DLD1 (cell line): ENCODE measurements at regions not wholly inside any gene's neighbourhood (a gene's known extent, or its start where the extent isn't known, plus 50 kb on each side); places are given as distances from the start of the nearest gene placed in this dataset.

Source experiments
- in situ Hi-C: cut with HindIII; loops from 2 replicates; pipeline ENCODE4 v1.10.0; 2017; ENCODE audit warnings: low sequenced_read_pairs

DNA sequence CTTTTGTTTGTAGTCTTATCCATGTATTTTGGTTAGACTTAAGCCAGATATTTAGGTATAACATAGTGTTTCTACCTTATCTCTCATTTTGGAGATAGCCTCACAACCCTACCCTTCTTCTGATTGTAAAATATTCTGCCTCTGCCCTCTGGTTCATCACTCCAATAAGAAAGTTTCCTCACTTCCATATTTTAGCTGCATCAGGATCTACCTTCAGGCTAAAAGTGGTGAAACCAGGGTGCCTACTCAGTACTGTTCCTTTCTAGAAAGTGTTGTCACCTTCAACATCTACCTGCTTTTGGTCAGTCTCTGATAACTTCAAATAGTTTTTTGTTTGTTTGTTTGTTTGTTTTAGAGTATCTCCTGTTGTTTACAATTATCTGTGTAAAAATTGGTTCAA lies 294.6 kb downstream of the ANXA1 start:
- in situ Hi-C loops, result no loop called here

DNA sequence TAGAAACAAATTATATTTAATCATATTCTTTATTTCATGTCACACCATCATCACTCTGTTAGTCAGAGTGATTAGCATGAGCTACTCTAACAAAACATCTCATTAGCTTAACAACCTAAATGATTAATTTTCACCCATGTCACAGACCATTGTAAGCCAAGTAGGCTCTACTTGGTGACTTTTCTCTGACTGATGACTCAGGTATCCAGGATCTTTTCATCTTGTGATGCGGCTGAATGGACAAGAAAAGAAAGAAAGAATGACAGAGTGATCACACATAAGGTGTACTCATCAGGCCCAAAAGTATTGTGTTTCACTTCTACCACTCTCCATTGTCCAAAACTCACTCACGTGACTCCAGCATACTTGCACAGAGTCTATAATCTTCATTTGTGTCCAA lies 299.3 kb downstream of the ANXA1 start:
- in situ Hi-C loops, result loop anchor here (25.0 kb wide), 1 partner anchor 89 kb away; no protein-coding TSS in a partner anchor

DNA sequence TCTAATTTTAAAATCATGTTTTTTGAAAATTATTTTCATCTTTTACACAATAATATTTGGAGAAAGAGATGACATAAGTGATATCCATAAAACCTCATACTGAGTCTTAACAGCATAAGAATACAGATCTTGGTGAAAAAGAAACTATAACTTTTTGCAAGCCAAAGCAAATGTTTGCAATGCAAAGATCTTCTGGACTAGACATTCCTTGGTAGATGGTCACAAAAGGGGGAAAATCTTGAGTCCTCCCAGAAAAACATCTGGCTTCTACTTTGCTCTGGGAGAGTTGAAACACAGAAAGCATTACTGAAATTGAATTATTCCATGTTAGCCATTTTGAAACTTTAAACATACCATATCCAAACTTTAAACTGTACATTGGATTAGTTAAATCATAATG lies 308.2 kb downstream of the ANXA1 start:
- in situ Hi-C loops, result loop anchor here (25.0 kb wide), 1 partner anchor 98 kb away; no protein-coding TSS in a partner anchor

DNA sequence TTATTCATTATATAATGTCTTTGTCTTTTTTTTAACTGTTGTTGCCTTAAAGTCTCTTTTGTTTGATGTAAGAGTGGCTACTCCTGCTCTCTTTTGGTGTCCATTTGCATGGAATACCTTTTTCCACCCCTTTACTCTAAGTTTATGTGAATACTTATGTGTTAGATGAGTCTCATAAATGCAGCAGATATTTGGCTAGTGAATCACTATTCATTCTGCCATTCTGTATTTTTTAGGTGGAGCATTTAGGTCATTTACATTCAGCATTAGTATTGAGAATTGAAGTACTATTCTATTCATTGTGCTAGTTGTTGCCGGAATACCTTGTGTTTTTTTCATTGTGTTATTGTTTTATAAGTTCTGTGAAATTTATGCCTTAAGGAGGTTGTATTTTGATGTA lies 317.1 kb downstream of the ANXA1 start:
- in situ Hi-C loops, result loop anchor here (25.0 kb wide), 1 partner anchor 106 kb away; no protein-coding TSS in a partner anchor

DNA sequence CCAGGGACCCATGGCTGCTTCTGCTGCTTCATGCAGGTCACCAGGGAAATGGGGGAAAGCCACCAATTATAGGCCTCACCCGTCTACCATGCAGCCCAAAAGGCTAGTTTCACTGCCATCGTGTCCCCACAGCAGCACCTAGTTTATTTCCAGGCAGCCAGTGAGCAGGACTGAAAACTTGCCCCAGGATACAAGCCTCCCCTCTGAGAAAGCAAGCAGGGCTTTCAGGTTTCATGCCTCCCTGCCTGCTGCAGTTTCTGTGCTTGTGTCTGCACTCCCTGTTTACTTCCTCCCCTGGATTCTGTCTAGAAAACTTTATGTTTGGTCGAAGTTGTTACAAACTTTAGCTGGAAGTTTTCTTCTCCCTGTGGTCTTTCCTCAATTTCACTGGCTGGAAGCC lies 319.1 kb downstream of the ANXA1 start:
- in situ Hi-C loops, result loop anchor here (25.0 kb wide), 1 partner anchor 108 kb away; no protein-coding TSS in a partner anchor

DNA sequence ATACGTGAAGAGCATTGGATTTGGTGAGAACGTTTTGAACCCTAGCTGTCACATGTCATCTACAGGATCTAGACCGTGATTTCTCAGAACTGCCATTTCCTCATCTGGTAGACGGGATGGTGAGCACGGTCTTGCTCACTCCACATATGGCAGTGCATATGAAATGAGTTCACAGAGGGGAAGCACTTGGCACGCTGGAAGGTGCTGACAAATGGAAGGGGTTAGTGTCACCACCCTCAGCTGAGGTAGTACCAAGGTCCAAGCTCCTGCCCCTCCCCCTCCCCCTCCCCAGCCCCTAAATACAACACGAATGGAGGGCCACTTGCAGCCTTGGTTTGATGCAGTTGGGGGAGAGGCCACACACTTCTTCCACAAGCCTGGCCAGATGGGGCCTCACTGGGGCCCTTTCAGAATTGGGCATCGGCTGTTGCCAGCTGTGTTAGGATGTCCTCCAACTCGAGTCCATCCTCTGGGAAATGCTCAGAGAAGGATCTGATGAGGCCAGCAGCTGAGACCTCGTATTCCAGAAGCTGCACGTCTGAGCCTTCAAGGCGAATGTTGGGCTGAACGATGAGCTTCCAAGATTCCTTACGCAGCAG lies 322.4 kb downstream of the ANXA1 start:
- in situ Hi-C loops, result loop anchor here (25.0 kb wide), 1 partner anchor 112 kb away; no protein-coding TSS in a partner anchor

DNA sequence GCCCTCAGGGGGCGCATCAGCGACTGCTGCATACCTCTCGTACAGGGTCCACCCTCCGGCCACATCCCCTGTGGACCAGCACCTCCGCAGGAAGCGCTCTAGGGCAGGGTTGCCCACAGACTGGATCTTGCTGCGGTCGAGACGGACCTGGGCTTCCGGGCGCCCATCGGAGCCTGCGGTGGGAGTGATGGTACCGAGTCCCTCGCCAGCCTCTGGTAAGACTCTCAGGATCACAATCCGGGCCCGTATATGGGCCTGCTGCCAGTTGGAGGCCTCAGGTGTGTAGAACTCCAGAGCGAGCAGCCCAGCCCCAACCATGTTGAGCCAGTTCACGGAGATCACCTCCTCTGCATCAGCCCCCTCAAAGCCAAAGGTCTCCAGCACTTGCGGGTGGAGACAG lies 323.0 kb downstream of the ANXA1 start:
- in situ Hi-C loops, result loop anchor here (25.0 kb wide), 1 partner anchor 112 kb away; no protein-coding TSS in a partner anchor

DNA sequence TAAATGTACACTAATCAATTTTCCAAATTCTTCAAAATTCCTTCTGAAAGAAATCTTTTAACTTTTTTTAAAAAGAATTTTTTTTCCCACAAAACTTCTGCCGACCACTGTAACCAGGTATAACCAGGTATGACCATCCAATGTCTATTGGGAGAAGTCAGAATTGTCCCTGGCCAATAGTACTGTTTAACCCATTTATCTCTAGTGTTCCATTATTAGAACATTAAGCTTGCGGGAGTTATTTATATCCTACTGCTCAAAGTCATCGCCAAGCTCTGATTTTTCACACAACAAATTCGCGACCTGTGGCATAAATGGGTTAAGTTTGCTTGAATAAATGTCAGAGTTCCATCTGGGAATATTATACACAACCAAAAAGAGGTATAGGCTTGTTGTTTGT lies 343.2 kb downstream of the ANXA1 start:
- in situ Hi-C loops, result no loop called here

DNA sequence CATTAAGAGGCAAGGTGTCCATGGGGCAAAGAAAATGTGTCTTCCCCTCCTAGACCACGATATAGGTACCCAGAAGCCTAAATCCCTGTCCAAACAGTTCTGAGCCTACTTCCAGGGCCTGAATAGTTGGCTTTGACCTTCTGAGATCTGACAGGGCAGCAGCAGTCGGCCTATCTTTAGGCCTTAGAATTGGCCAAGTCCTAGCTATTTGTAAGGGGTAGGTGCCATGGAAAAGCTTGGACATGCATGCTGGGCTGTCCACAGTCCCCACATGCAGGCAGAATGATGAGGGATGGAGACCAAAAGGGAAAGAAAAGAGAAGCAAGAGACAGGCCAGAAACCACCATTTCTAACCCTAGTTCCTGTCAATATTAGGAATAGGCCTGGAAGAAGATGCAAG lies 346.1 kb downstream of the ANXA1 start:
- in situ Hi-C loops, result no loop called here

DNA sequence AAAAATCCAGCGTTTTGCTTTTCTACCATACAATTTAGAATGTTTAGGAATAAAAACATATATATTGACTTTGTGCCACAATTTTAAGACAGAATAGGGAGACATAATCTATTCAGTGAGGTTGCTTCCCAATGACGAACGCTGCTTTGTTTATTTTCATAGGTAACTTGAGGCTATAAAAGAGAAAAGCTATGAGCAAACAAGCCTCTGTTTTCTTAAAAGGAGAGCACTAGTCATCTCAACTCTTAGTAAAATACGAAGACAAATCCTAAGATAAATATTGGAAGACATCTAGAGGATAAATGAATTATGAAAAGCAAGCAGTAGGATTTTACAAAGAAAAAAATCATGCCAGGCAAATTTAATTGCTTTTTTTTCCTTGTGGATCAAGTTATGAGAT lies 363.6 kb downstream of the ANXA1 start:
- in situ Hi-C loops, result no loop called here

DNA sequence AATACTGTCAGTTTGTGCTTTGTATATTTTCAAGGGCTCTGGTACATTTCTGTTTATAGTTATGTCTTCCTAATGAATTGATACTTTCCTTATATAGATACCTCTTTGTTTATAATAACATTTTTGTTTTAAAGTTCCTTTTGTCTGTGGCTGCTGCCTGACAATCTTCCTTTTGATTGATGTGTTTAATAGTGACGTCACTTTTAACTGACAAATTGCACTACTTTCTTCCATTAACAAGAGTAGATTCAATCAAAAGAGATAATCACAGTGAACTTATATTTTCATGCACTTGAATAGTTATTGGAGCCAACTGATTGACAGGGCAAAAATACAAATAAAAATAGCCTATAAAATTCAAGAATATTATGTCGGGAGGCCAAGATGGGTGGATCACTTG lies 371.7 kb downstream of the ANXA1 start:
- in situ Hi-C loops, result no loop called here

DNA sequence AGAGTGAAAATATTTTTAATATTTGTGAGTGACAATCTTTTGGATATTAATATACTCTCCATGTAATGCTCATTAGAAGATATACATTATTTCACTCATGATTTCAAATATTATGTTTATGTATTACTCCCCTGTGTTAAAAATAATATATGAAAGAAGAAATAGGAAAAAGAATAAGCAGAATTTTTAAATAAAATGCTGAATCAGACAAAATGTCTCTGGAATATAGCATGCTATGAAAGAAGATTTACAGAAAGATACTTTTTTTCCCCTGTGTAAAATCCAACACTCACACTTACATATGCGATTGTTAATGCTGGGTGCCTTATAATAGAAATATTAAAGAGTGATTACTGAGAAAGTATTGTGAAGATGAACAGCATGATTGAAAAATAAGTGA lies 373.7 kb downstream of the ANXA1 start:
- in situ Hi-C loops, result no loop called here

DNA sequence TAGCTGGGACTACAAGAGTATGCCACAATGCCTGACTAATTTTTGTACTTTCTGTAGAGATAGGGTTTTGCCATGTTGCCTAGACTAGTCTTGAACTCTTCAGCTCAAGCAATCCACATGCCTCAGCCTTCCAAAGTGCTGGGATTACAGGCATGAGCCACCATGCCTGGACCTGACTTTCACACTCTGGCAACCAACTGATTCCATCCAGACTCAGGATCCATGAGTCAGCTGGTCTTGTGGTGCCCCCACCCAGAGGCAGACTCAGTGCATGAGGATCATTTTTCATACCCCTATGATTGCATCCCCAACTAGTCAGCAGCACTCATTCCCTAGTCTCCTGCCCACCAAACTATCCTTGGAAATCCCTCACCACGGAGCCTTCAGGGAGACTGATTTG lies 375.9 kb downstream of the ANXA1 start:
- in situ Hi-C loops, result no loop called here

DNA sequence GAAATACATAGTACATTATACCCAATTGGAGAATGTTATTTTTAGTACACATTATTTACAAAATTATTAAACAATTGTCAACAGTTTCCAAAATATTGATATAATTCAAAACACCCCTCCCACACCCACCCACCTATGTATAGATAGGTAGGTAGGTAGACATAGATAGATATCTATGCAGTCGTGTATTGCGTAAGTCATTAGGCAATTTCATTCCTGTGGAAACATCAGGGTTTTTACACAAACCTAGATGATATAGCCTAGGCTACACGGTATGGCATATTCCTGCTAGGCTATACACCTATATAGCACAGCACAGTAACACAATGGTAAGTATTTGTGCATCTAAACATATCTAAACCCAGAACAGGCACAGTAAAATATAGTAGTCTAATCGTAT lies 377.3 kb downstream of the ANXA1 start:
- in situ Hi-C loops, result no loop called here

DNA sequence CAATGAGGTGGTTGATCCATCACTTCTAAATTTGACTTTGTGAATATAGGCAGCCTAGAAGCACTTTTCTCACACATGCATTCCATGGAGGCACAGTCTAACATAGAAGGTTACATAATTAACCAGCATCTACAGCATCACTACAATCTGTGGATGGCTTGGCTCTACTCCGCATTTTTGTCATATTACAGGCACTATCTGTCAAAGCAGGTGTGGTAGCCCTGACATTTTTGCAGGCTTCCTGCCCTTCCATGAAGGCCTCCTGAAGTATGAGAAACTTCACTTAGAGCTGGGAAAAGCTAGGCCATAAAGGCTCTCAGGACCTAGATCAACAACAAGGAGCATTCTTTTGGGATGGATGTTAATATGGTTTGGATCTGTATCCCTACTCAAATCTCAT lies 378.0 kb downstream of the ANXA1 start:
- in situ Hi-C loops, result no loop called here

DNA sequence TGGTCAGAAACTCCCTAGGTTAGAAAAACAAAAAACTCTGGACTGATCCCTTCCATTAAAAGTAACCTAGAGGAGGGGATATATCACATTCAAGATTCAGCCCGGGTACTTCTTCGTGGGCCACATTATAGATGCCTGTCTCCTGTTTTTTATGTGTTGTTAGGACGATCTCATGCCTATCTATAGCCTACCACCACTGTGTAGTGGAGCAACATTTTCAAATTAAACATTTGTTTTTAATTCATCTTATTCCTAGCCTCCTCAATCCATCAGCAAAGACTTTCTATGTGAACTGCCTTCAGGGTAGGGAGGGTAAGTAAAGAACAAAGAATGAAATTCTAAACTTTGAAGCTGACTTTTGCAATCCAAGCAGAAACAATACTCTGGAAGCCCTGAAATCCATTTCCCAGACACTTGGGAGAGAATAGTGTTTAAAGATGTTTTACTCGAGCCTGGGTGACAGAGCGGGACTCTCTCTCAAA lies 379.4 kb downstream of the ANXA1 start:
- in situ Hi-C loops, result no loop called here

DNA sequence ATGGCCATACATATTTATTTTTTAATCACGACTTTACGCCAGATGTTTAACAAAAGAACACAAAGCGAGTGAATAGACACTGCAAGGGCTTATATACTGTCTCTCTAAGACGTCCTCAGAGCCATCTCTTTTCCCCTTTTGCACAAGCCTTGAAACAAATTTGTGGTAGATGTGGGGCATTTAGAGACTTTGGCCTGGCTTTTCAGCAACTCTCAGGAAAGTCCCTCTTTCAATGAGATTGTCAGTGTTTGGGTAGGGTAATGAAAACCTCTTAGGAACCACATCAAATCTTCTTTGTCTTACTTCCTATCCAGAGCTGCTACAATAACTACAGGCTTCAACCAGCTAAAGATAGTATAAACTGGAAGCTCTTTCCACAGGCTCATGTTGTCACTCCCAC lies 380.0 kb downstream of the ANXA1 start:
- in situ Hi-C loops, result no loop called here

DNA sequence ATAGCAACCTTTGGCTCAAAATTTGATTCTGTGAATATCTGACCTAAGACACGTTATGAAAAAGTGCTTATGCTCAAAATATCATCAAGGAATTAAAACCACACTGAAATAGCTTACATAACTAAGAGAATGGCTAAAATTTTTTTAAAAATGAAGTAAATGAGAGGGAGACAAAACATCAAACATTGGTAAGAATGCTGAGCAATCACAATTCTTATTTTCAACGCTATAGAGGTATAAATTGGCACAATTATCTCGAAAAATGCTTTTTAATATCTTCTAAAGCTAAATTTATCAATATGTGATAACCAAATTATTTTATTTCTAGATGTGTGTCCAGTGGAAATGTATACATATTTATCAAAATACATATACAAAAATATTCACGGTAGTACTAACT lies 381.3 kb downstream of the ANXA1 start:
- in situ Hi-C loops, result no loop called here

DNA sequence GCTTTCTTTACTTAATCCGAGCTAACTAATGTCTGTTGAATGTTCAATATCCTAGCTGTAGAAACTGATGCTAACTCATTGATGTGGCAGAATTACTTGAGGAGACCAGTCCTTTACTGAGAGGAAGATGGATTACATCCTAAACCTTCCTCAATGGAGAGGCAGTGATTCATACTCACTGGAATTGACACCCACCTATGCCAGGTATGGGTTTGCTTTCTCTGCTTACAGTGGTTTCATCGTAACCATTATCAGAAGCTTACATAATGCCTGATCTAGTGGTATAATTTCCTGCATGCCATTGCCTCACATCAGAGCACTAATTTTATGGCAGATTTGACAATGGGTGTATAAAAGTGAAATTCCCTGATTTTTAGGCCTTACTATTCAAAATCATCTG lies 384.7 kb downstream of the ANXA1 start:
- in situ Hi-C loops, result no loop called here

DNA sequence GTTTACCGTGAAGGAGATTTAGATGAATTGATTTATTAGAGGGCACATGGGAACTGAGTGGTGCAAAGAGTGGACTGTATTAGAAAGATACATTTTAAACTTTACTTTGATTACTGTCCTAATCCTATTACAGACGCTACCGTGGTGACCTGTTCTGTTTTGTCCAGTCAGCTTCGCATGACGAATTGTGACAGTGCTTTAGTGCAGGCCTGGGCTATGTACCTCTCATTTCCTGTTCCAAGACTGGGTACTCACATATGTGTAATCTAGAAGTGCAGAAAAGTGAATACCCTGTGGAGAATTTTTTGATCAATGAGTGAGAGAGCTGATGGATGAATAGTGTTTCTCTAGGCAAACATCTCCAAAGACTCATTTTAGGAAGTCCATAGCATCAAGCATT lies 385.9 kb downstream of the ANXA1 start:
- in situ Hi-C loops, result no loop called here

DNA sequence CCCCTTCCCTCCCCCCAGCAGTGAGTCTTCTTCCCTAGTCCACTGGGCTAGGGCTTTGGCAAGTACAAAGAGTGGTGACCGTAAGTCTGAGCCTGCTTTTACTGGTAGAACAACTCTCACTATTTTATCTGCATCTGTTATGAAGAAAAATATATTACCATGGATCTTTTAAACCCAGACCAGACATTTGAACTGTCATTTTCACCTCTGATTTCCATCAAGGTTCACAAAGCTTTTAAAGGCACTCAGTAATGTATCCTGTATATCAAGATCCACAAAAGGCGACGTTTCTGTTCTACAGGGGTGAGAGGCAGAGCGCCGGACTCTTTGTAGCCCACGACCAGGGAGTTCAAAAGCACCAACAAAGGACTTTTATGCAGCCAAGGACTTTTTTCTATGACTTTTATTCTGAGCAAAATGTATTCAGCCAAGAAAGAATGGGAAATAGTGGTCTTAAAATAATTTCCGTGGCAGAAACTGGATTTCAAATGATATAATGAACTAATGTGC lies 388.3 kb downstream of the ANXA1 start:
- in situ Hi-C loops, result loop anchor here (5.0 kb wide), 1 partner anchor 37 kb away; no protein-coding TSS in a partner anchor

DNA sequence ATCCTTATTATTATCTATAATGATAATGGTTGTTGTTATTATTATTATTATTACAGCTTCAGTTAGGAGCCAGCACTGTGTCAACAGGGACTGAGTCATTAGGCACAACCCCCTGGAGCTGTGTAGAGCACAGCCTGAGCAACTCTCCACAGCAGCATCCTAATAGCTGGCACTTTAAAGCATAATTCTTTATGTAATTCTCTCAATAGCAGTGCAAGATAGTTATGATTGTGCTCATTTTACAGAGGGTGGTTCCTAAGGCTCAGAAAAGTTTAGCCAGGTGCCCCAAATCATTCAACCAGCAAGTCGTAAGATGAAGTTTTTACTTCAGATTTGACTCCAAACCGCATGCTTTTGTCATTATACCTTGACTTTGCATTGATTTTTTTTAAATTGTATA lies 390.3 kb downstream of the ANXA1 start:
- in situ Hi-C loops, result loop anchor here (5.0 kb wide), 1 partner anchor 35 kb away; no protein-coding TSS in a partner anchor

DNA sequence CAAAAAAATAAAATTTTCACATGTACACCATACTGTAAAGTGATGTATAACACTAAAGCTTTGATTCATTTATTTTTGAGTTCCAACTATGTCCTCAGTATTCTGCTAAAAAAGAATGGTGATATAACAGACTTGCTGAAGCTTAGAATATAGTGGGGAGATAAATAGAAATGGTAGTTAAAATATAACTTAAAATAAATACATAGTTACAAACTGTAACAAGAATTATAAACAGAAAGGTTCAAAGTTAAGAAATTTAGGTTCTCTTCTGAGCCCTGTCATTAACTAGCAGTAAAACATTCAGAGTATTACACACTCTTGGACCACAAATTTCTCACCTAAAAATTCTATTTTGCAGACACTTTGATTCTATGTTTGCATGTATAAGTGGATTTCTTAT lies 392.1 kb downstream of the ANXA1 start:
- in situ Hi-C loops, result loop anchor here (5.0 kb wide), 1 partner anchor 34 kb away; no protein-coding TSS in a partner anchor
